Left cardiac atrium (tissue), 4 donors: ENCODE measurements at regions not wholly inside any gene's neighbourhood (a gene's known extent, or its start where the extent isn't known, plus 50 kb on each side); places are given as distances from the start of the nearest gene placed in this dataset.
A peak's percentile ranks its signal among the peaks of the same experiment; 100 is the strongest.

Source experiments
- ATAC-seq, 2 donors: fragments of 200-7000 bp; cut with Tn5 transposase; one replicate each; pipeline ENCODE4 v1.9.1; 2020; ENCODE audit warnings: mild to moderate bottlenecking in 2 of 2, moderate library complexity in 2 of 2
- DNase-seq: peaks from one replicate; pipeline ENCODE4 v3.0.0-alpha.2; 2020
- intact Hi-C, 2 donors: fragments of 100-400 bp; cut with DNase I; formaldehyde crosslinking; loops; one replicate each; pipeline versions ENCODE4 v1.14.1 to v1.15.1; 2022 to 2023
- donor health status: DM: no; HTN: yes; CAD: no.
- donor health status: DM: no; HTN: yes; CAD: no; lungs with severe emphysema.
- donor health status: DM: yes; HTN: yes; CAD: no.
- donor health status: Dilated cardiomyopathy.

GRCh38 chr3:116969646-116970045, 260.1 kb downstream of the TUSC7 start:
- ATAC-seq (no peak), DNase-seq (no peak)
- intact Hi-C loops: no loop called here

GRCh38 chr3:116971531-116971930, 262.0 kb downstream of the TUSC7 start:
- intact Hi-C loops: no loop called here
- ATAC-seq (no peak), DNase-seq (no peak)

GRCh38 chr3:116974702-116975101, 265.1 kb downstream of the TUSC7 start:
- ATAC-seq (no peak), DNase-seq (no peak)
- intact Hi-C loops: no loop called here

GRCh38 chr3:116977441-116977840, 267.9 kb downstream of the TUSC7 start:
- intact Hi-C loops: no loop called here
- DNase-seq (no peak), ATAC-seq (no peak)

GRCh38 chr3:116980099-116980498, 270.5 kb downstream of the TUSC7 start:
- intact Hi-C loops: no loop called here

GRCh38 chr3:116981089-116981488, 271.5 kb downstream of the TUSC7 start:
- ATAC-seq (no peak), DNase-seq (no peak)
- intact Hi-C loops: no loop called here

More at GRCh38 chr3:116980099-116980498, 270.5 kb downstream of the TUSC7 start:
- no peak for DNase-seq
- no peak for ATAC-seq

- DNase-seq (no peak), ATAC-seq (no peak)
- intact Hi-C loops: no loop called here
Measured at GRCh38 chr3:116984301-116984700, 274.7 kb downstream of the TUSC7 start.

- no peak for ATAC-seq
- intact Hi-C loops: no loop called here
- DNase-seq: no peak
Measured at GRCh38 chr3:116994351-116994879, 284.8 kb downstream of the TUSC7 start.

GRCh38 chr3:117003501-117003900, 293.9 kb downstream of the TUSC7 start:
- intact Hi-C loops: no loop called here
- ATAC-seq (no peak), DNase-seq (no peak)

GRCh38 chr3:117005274-117005673, 295.7 kb downstream of the TUSC7 start:
- DNase-seq: no peak
- no peak for ATAC-seq
- intact Hi-C loops: no loop called here

GRCh38 chr3:117005911-117006522, 296.4 kb downstream of the TUSC7 start:
- no peak for ATAC-seq
- intact Hi-C loops: no loop called here
- DNase-seq: no peak

GRCh38 chr3:117010318-117010717, 300.7 kb downstream of the TUSC7 start:
- DNase-seq: no peak
- ATAC-seq: no peak
- intact Hi-C loops: loop anchor here in 1 of 2 donors (10.0 kb wide), 1 partner anchor 1804 kb away; no protein-coding TSS in a partner anchor

GRCh38 chr3:117011687-117012250, 302.2 kb downstream of the TUSC7 start:
- intact Hi-C loops: loop anchor here in 1 of 2 donors (10.0 kb wide), 1 partner anchor 1803 kb away; no protein-coding TSS in a partner anchor
- DNase-seq (no peak), ATAC-seq (no peak)

GRCh38 chr3:117016378-117016777, 306.8 kb downstream of the TUSC7 start:
- intact Hi-C loops: loop anchor here in 1 of 2 donors (10.0 kb wide), 1 partner anchor 1798 kb away; no protein-coding TSS in a partner anchor
- ATAC-seq (no peak), DNase-seq (no peak)

GRCh38 chr3:117017135-117017894, 307.7 kb downstream of the TUSC7 start:
- no peak for ATAC-seq
- intact Hi-C loops: loop anchor here in 1 of 2 donors (10.0 kb wide), 1 partner anchor 1797 kb away; no protein-coding TSS in a partner anchor

GRCh38 chr3:117018655-117019054, 309.1 kb downstream of the TUSC7 start:
- intact Hi-C loops: loop anchor here in 1 of 2 donors (10.0 kb wide), 1 partner anchor 1796 kb away; no protein-coding TSS in a partner anchor
- no peak for ATAC-seq
- DNase-seq: no peak

More at GRCh38 chr3:117017135-117017894, 307.7 kb downstream of the TUSC7 start:
- DNase-seq: no peak

- DNase-seq (peak; percentile 42), ATAC-seq (peak; percentile 82 to 84)
- intact Hi-C loops: loop anchor here in 1 of 2 donors (10.0 kb wide), 1 partner anchor 1796 kb away; no protein-coding TSS in a partner anchor
Measured at GRCh38 chr3:117019082-117019713, 309.6 kb downstream of the TUSC7 start.

GRCh38 chr3:117026401-117026800, 316.8 kb downstream of the TUSC7 start:
- ATAC-seq (no peak), DNase-seq (no peak)

GRCh38 chr3:117035745-117036144, 326.2 kb downstream of the TUSC7 start:
- peak; percentile 47 to 89 for ATAC-seq
- DNase-seq: no peak
- intact Hi-C loops: no loop called here

More at GRCh38 chr3:117026401-117026800, 316.8 kb downstream of the TUSC7 start:
- intact Hi-C loops: loop anchor here in 1 of 2 donors (10.0 kb wide), 1 partner anchor 498 kb away; no protein-coding TSS in a partner anchor
